CD4-positive, alpha-beta T cell treated with Interleukin-12 subunit alpha and Interleukin-12 subunit beta, for 1 hour (primary cell): ENCODE measurements at regions not wholly inside any gene's neighbourhood (a gene's known extent, or its start where the extent isn't known, plus 50 kb on each side); places are given as distances from the start of the nearest gene placed in this dataset.
A peak's percentile ranks its signal among the peaks of the same experiment; 100 is the strongest.

Source experiments
- DNase-seq: peaks from one replicate; pipeline ENCODE4 v3.0.0-alpha.2; 2020

DNA sequence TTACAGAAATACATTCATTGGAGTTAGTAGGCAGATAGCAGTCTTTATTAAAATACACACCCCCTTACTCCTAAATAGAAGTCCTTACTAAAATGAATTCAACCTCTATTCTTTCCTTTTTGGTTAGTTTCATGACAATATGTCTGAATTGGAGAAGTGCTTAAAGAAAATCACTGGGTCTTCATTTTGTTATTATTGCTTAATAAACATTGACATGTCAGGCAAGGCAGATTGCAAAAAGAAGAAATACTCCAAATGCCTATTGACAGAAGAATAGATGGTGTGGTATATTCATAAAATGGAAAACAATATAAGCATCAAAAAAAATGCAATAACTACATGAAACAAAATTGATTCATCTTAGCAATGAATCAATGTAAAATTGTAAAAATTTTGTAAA, 135.5 kb downstream of the TMEM26 start:
- DNase-seq = no peak

GRCh38 chr10:61316676-61317265, 136.4 kb downstream of the TMEM26 start:
- no peak for DNase-seq

- no peak for DNase-seq
Measured at GRCh38 chr10:61314273-61314672, 138.9 kb downstream of the TMEM26 start.

- DNase-seq = no peak
Measured at GRCh38 chr10:61313460-61313859, 139.7 kb downstream of the TMEM26 start.

DNA sequence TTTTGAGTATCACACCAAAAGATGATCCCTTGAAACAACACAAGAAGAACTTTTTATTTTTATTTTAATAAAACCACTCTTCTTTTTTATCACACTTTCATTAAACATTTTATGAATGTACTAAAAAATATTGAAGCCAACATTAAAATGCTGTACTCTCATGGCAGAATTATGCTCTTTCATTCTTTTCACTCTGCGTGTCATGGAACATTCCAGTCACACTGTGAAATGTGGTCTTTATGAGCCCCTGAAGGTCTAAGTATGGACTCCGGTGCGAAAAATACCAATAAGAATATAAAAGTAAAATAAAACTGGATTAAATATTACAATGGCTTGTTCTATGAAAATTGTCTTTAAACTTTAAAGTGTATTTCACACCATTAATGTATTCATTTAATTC, 148.4 kb downstream of the TMEM26 start:
- no peak for DNase-seq

DNA sequence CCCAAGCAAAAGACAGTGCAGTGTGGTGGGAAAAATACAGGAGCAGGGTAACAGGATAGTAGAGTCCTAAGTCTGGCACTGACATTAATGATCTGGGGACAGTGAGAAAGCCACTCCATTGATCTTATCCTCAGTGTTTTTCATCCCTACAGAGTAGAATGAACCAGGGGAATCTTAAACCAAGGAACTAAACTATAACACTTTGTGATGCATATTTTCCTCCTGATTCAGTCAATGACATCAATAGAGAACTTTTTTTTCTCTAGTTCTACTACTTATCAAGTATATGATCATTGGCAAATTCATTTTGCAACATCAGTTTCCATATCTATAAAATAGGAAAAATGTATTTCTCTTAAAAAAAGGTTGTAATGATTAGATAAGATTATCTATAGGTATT, 151.1 kb downstream of the TMEM26 start:
- no peak for DNase-seq

DNA sequence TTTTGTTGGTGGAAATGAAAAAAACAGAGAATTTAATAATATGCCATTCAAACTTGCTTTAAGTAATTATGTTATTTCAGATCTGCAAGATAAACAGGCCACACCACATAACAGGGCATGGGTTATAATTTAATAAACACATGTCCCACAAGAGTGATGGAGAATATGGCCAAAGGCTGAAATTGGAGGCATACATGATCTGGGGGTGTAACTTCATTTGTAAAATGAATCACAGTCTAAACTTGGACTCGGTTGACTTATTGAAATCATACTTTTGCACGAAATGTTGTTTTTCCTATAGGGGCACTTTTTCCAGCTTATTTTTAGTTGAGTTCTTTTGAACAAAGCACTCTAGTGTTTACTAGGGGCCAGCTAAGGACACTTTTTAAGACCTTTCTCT, 151.6 kb downstream of the TMEM26 start:
- DNase-seq = no peak

GRCh38 chr10:61299841-61300240, 153.3 kb downstream of the TMEM26 start:
- no peak for DNase-seq

GRCh38 chr10:61299156-61299555, 154.0 kb downstream of the TMEM26 start:
- no peak for DNase-seq

DNA sequence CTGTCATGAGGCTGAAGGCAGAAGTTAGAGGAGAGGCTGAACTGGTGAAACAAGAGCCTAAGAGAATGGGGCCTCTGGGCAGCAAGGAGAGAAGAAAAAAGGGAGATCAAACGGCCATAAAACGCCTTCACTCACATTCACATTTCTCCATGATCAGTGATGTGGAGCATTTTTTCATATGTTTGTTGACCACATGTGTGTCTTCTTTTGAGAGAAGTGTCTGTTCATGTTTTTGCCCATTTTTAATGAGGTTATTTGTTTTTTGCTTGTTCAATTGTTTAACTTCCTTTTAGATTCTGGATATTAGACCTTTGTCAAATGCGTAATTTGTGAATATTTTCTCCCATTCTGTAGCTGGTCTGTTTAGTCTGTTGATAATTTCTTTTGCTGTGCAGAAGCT, 155.0 kb downstream of the TMEM26 start:
- no peak for DNase-seq

- DNase-seq = no peak
Measured at GRCh38 chr10:61296161-61296560, 157.0 kb downstream of the TMEM26 start.

DNA sequence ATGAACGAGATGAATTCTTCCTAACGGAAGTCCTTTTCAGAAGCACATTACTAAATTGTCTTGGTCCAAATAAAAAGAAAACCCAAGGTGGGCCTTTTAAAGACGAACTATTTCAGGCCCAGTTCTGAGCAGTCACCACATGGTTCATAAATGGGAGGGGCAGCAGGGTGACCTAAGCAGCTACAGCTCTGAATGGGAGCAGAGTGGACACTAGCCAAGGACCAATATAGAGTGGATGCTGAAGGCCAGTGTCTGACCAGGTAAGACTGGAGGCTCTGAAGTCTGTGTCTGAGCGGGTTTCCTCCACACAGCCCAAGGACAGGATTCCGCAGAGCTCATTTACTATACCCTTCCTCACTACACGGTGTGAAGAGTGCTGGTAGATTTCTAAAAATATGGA, 159.1 kb downstream of the TMEM26 start:
- no peak for DNase-seq

DNA sequence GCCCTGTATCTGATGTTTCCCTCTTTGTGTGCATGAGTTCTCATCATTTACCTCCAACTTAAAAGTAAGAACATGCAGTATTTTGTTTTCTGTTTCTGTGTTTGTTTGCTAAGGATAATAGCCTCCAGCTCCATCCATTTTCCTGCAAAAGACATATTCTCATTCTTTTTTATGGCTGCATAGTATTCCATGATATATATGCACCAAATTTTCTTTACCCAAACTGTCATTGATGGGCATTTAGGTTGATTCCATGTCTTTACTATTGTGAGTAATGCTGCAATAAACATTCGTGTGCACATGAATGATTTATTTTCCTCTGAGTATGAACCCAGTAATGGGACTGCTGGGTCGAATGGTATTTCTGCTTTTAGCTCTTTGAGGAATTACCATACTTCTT, 163.4 kb downstream of the TMEM26 start:
- no peak for DNase-seq

- peak; percentile 36 for DNase-seq
Measured at GRCh38 chr10:61286686-61287085, 166.5 kb downstream of the TMEM26 start.

- no peak for DNase-seq
Measured at GRCh38 chr10:61285749-61286148, 167.4 kb downstream of the TMEM26 start.

DNA sequence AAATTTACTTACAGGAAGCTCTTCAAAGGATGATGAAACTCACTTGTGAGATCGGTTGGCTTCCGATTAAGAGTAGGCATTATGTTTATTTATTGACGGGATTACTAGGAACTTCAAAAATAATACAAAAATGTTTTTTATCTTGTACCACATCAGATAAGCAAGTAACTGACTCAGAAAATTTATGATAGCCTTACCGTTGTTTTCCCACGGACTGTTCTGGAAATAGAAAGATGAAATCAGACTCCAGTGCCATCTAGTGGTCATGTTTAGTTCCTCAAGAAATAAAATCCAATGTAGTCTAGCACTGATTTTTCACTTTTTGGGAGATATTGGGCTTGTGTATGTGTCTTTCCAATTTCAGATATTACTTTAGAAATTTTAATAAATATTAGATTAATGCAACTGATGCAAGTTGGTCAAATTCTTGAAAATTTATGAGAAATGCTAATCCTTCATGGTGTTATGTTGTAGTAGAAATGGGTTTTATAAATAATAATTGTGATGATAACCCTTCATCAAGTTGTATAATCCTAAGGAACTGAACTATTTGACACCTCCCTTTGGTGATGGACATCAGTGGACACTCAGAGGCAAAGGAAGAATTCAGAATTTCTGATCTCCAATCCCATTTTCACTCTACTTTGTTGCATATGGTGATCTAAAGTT, 168.8 kb downstream of the TMEM26 start:
- DNase-seq = peak; percentile 51

GRCh38 chr10:61283481-61284221, 169.5 kb downstream of the TMEM26 start:
- no peak for DNase-seq

- no peak for DNase-seq
Measured at GRCh38 chr10:61283066-61283465, 170.1 kb downstream of the TMEM26 start.

DNA sequence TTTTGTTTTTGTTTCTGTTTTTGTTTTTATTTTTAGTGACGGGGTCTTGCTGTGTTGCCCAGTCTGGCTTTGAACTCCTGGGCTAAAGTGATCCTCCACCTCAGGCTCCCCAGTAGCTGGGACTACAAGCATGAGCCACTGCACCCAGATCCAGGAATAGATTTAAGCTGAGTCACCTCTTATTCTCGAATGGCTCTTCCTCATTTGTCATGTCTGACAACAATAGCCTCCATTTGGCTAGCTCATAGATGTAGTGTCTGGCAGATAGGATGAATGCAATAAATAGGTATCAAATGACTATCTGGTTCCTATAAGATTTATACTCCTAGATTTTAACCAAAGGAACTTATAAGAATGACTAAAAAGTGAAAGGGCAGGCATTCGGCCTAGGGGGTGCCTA, 172.9 kb downstream of the TMEM26 start:
- no peak for DNase-seq

- DNase-seq = no peak
Measured at GRCh38 chr10:61279400-61279799, 173.8 kb downstream of the TMEM26 start.

DNA sequence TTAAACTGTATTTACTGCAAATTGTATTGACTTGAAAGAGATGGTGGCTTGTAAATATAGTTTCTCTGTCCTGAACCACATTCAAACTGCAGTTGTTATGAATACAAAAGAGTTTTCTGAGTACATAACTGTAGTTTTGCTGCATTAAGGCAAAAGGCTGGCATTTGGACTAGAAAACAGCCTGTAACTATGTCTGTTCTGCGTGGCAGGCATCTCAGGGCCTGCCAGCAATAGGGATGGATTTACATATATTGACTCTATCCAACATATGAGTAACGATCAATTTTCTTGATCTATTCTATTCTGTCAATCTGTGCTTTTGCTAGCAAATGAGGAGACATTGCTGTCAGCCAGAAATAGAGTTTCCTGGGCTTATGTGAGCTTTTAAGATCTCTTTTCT, 174.6 kb downstream of the TMEM26 start:
- no peak for DNase-seq

- no peak for DNase-seq
Measured at GRCh38 chr10:61272781-61273180, 180.4 kb downstream of the TMEM26 start.

- DNase-seq = no peak
Measured at GRCh38 chr10:61271127-61271780, 181.9 kb downstream of the TMEM26 start.

DNA sequence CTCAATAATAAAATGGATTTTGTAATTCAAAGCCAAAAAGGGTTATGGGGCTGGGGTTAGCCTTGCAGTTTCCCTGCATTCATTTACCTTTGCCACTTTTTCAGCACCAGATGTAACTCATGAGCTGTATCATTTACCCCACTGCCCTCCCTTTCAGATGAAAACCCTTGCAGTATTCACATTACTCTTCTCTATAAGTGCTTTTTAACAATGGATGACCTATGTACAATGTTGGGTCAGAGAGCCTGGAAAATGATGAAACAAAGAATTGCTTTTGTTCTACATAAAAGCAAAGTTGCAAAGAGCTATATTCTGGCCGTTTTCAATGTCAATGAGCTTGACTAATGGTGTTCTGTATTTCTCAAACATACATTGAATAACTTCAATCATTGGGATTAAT, 189.7 kb downstream of the TMEM26 start:
- DNase-seq = no peak
